ENCODE measurements at regions not wholly inside any gene's neighbourhood (a gene's known extent, or its start where the extent isn't known, plus 50 kb on each side); places are given as distances from the start of the nearest gene placed in this dataset.

DNA sequence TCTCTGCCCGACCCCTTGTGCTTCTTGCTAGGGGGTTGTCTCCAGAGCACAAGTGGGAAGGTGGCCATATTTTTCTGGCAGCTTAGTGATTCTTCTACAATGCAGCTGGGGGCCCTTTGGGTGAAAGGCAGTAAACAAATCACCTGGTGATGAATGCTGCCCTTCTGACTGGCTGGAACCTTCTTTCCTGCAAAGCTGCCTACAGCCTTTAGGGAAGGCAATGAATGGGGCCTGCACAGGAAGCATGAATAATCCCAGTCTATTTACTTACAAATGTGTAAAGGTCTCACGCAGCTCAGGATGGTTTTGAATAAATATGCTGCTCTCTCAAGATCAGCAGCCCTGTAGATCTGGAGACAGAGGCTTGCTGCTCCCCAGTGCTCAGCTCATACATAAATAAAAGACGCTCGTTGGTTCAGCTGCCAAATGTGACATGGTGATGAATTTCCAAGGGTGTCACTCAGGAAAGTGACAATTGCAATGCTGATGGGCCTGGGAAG is 289.2 kb downstream of the TDRD15 start:
- TF ChIP-seq, protein P1, sequence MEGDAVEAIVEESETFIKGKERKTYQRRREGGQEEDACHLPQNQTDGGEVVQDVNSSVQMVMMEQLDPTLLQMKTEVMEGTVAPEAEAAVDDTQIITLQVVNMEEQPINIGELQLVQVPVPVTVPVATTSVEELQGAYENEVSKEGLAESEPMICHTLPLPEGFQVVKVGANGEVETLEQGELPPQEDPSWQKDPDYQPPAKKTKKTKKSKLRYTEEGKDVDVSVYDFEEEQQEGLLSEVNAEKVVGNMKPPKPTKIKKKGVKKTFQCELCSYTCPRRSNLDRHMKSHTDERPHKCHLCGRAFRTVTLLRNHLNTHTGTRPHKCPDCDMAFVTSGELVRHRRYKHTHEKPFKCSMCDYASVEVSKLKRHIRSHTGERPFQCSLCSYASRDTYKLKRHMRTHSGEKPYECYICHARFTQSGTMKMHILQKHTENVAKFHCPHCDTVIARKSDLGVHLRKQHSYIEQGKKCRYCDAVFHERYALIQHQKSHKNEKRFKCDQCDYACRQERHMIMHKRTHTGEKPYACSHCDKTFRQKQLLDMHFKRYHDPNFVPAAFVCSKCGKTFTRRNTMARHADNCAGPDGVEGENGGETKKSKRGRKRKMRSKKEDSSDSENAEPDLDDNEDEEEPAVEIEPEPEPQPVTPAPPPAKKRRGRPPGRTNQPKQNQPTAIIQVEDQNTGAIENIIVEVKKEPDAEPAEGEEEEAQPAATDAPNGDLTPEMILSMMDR (IDR thresholded peaks at IDR 0.05): no peak
- TF ChIP-seq EZH2 (IDR thresholded peaks at IDR 0.05): no peak
